HG03520 (cell line): ENCODE measurements at regions not wholly inside any gene's neighbourhood (a gene's known extent, or its start where the extent isn't known, plus 50 kb on each side); places are given as distances from the start of the nearest gene placed in this dataset.
"Not testable (repeated sequence)": the region's sequence is repeated elsewhere in the genome, so short reads cannot be mapped to it uniquely, and the experiment has no call there.

ENCODE experiments used
- ATAC-seq: cut with Tn5 transposase; IDR thresholded peaks from one replicate; pipeline ENCODE4 v1.9.1; 2021; ENCODE audit warnings: mild to moderate bottlenecking, moderate library complexity; ENCODE audit not compliant: unreplicated experiment

DNA sequence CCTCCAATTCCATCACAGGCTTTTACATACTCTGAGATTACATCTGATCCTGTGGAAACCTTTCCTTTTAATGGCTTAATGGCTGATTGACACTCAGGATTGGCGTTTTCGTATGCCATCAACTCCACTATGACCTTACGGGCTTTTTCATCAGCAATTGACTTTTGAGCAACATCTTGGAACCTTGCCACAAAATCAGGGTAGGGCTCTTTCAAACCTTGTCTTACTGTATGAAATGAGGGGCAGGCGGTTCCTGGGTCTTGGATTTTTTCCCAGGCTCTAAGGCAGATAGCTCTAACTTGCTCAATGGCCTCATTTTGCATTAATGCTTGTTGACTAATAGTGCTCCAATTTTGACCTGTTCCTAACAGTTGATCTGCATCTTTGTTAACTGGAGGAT, 250.9 kb upstream of the PRKCQ start:
- not testable (repeated sequence) for ATAC-seq

DNA sequence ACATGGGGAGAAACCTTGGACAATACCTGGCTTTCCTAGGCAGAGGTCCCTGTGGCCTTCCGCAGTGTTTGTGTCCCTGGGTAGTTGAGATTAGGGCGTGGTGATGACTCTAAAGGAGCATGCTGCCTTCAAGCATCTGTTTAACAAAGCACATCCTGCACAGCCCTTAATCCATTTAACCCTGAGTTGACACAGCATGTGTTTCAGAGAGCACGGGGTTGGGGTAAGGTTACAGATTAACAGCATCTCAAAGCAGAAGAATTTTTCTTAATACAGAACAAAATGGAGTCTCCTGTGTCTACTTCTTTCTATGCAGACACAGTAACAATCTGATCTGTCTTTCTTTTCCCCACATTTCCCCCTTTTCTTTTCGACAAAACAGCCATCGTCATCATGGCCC, 244.7 kb upstream of the PRKCQ start:
- not testable (repeated sequence) for ATAC-seq

DNA sequence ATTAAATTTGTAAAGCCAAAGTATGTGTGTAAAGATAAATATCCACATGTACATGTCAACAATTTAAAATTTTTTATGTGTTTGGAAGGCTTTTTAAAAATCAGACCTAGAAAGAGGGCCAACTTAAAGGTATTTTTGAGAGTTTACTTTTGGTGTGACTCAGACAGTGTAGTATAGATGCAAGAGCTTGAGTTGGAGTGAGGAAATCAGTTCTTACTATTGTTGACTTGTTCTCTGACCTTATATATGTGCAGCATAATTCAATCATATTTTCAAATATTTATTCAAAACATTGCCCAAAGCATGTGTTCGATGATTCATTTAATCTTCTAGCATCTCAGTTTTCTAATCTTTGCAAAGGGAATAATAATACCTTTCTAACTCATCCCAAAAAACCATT, 243.7 kb upstream of the PRKCQ start:
- ATAC-seq: no peak

DNA sequence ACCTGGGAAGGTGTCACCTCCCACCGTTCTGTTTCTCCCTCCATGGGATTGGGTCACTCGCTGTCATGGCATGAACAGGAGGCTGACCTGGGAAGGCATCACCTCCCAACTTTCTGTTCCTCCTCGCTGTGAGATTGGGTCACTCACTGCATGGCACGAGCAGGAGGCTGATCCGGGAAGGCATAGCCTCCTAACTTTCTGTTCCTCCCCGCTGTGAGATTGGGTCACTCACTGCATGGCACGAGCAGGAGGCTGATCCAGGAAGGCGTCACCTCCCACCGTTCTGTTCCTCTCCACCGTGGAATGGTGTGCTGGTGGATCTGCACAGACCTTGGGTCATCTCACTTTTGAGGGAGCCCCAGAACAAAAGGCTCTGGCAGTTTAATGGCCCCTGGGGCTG, 239.2 kb upstream of the PRKCQ start:
- ATAC-seq: no peak

DNA sequence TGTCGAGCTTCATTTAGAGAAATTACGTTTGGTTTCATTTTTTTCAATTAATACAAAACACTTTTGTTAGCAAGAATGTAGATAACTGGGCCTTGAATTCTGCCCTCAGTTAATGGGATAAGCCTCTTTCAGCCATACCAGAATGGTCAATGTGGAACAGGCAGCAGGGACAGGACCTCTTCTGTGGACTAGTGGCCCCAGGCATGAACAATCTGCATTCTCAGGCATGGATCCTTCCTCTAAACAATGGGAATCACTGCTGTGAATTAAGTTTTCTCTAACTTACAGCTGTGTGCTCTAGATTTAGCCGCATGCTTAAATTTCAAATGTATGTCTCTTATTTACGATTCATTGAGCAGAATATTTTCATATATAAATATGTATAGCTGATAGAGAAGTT, 237.7 kb upstream of the PRKCQ start:
- ATAC-seq: no peak

DNA sequence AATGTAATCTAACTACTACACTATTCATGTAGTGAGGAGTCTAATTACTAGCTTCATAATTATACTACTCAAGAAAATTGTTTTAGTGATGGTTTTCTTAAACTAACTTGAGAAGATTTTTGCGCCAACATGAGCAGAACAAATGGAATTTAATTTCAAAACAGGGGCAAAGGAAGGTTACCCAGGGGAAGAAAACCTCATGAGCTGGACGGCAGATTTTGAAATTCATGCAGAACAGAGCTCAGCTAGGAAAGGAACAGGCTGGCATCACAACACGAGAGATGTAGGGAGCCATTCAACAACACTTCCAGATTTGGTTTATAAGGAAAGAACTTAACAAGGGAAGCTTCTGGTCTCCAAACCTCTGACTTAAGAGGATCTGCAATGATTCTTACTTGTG, 235.3 kb upstream of the PRKCQ start:
- ATAC-seq: no peak

DNA sequence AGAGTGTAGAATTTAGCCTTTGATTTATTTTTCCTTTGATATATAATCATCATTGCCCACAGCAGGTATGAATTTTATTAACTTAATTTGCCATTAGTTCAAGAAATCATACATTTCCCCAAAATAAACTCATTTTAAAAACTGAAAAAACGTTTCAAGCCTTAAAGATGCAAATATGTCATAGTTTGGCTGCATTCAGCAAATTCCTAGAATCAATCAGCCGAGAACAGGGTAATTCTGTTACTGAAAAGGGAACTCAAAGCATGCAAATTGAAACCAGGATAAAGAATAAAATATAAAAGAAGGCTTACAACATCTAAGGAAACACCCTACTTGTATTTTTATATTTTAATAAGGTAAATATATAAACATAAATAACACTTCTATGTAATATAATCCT, 233.8 kb upstream of the PRKCQ start:
- no peak for ATAC-seq

DNA sequence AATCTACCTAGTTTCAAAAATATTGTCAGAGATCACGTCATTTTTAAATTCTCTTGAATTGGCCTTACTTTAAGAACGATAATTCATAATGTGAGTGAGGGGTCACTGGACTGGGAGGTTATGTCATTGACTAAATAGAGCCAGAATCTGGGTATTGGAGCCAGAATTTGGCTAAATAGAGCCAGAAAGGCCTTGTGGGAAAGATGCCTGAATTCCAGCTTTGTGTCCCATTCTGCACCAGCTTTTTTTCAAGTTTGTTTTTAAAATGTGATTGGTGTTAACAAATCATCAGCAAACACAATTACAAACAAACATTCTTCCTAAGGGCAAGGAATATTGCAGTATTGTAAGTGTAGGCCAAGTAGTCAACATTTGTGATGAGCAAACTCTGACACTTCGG, 233.2 kb upstream of the PRKCQ start:
- no peak for ATAC-seq

DNA sequence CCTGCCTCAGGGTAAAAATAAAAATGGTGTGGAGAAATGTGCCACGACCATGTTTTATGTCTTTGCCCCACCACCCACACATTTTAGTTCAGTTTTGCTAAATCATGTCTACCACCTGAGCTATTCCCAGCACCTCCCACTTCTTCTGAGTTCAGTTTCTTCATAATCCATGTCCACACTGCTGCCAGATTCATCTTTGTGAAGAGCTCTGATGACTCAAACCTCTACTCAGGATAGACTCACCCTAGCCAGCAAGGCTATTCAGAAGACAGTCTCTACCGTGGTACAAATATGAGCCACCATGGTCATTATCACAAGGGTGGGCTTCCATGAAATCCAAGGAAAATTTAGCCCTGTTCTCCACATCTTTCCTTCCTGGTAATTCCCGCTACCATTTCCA, 231.1 kb upstream of the PRKCQ start:
- ATAC-seq: no peak

DNA sequence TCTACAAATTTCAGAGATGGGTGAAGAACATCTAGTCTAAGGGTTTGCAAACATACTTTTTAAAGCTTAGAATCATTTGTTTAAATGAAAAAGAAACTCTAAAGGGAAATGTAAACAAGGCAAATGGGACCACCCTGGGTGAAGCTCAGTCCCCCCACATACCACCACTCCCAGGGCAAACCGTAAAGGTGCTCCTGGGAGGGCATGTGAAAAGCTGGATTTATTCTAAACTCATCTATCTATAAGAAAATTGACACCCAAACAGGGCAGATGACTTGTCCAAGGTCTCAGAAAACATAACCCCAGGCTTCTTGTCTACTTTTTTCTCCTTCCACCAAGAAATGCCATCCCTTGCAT, 223.3 kb upstream of the PRKCQ start:
- no peak for ATAC-seq

DNA sequence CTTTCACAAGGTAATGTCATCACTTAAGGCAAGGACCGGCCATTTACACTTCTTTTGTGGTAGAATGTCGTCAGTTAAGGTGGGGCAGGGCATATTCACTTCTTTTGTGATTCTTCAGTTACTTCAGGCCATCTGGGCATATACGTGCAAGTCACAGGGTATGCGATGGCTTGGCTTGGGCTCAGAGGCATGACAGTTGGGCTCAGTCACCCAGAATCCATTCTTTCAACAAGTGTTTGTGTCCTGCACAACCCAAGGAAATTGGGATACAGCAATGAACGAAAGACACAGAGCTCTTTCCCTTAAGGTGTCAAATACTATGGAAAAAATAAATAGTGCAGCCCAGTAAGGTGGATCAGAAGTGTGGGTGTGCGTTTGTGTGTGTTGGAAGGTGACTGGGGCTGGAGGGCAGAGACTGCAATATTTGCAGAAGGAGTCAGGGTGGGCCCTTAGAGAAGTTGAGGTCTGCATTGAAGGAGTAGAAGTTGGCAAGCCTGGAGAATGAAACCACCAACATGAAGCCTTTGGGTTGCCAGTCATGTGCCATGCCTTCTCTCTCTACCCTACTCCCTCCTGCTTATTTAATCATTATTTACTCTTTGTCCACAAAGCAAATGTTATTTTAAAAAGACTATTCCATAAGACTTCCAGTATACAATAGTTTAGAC, 222.8 kb upstream of the PRKCQ start:
- ATAC-seq: no peak

DNA sequence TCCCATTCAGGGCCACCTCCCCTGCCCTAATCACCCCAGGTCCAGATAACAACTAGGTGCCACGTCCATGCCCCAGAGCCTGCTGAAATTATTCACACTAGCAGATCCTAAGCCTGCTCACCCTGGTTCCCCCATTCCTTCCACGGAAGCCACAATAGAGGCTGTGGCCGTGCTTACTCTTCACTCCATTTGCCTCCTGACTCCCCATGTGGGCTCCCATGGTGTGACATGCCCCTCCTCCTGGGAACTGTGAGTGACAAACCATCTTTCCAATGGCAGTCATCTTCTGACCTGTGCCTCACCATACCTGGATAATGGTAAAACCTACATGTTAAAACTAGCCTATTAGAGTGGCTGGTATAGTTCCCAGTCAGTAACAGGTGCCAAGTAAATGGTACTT, 216.2 kb upstream of the PRKCQ start:
- no peak for ATAC-seq

DNA sequence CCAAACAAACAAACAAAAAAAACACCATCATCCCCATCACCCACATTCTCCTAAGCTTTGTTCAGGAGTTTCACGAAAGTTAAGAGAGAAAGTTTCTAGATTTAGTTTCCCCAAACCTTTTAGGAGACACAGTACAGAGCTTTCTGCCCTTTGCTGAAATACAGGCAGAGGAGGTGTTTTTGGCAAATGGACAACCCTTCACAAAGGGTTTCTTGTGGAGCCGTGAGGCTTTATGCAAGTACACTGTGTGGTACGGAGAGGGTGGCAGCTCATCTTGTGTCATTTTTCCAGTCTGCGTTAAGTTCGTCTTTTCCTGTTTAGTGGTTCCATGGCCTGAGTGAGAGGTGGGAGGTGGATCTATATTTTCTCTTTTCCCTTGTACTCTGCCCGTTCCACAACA, 215.5 kb upstream of the PRKCQ start:
- ATAC-seq: no peak

DNA sequence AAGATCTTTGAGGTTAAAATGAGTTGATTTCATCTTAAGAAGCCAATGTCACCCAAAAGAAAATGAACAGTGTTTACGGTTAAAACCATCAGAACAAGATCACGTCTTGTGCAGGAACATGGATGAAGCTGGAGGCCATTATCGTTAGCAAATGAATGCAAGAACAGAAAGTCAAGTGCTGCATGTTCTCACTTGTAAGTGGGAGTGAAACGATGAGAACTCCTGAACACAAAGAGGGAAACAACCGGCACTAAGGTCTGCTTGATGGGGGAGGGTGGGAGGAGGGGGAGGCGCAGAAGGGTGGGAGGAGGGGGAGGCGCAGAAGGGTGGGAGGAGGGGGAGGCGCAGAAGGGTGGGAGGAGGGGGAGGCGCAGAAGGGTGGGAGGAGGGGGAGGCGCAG, 214.8 kb upstream of the PRKCQ start:
- not testable (repeated sequence) for ATAC-seq

DNA sequence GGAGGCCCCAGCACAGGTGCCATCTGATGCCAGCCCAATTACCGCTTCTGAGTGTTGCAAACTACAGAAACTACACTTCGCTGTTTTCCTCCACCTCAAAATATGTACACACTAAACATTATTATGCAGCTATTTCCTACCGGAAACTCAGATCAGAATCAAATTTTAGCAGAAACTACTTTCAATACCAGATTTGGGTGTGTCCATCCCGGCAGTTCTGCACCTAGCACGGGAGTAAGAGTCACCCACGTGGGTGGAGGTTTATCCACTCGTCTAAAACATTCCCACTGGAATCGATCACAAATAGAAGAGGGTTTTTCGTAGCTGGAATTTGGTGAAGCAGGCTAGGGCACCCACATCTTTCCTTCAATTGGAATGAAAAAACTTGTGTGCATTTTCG, 214.4 kb upstream of the PRKCQ start:
- no peak for ATAC-seq

DNA sequence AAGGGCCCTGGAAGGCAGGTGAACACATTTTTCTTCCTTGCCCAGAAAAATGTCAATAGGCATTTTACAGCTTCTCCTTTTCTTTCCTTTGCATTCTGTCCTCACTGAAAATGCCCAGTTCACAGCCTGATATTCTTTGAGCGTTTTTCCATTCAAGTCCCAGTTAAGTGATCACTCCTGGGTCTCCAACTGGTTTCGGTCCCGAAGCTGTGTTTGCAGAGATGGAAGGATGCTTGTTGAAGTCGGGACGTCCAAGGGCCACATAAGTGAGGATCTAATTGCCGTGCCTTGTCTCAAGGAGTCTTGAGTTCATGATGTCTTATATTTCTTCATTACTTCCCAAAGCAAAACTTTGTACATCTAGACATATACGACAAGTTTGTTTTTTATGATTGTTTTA, 208.7 kb upstream of the PRKCQ start:
- no peak for ATAC-seq

DNA sequence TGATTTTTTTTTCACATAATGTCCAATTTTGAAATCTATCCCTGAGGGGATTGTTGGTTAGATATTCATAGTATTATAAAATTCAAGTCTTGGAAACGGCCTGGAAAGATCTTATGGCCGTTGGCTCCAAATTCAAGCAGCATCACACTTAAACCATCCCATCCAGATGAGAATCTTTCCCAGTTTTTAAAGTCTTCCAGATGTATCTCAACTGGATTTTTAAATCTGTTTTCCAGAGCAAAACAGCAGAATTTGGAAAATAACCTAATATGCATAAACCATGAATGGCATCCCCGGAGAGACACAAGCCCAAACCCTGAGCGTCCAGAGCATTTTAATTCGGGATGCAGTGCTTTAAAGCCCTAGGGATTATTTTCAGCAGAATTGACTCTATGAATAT, 208.2 kb upstream of the PRKCQ start:
- no peak for ATAC-seq

DNA sequence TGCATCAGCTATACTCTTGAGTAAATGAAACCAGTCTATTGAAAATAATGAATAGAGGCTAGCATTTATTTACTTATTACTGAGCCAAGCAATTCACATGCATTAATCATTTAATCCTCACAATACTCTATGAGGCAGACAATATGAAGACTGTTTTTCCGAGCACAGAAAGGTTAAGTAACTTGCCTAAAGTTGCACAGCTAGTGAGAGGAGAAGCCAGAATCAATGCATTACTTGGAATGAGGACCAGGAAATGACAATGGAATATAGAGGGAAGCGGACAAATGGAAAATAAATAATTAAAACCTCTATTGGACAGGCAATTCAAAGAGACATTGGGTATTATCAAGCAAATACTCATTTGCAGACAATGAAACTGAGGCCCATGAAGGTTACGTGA, 207.6 kb upstream of the PRKCQ start:
- ATAC-seq: no peak

DNA sequence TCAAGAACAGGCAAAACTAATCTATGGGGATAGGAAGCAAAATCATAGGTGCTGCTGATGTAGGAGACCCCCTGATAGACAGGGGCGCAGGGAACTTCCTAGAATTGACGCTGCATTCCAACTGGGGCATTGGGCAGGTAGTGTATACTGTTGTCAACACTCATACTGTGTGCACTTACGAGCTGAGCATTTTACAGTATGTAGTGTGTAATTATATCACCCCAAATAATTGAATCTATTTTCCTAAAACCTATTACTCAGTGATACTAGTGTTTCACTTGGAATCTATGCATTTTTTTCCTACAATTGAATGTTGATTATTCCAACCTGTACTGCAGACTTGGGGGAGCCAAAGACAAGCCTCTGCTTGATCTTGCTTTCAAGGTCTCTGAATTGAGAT, 207.0 kb upstream of the PRKCQ start:
- no peak for ATAC-seq

DNA sequence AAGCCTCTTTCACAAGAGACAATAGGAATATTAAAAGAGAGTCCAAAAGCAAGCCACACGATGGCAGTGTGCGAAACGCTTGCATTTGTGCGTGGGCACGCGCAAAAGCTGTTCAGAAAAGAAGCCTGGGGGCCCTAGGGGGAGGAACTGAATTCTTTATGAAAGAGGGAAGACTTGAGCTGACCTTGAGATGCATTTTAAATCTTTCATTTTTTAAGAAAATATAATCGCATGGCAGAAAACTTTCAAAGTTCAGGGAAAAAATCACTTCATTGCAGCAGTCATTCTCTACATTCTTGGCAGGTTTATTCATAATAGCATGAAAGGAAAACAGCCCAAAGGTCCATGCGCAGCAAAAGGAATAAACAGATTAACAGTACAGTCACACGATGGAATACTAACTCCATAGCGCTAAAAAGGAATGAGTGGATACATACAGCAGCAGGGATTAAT, 206.5 kb upstream of the PRKCQ start:
- ATAC-seq: no peak

DNA sequence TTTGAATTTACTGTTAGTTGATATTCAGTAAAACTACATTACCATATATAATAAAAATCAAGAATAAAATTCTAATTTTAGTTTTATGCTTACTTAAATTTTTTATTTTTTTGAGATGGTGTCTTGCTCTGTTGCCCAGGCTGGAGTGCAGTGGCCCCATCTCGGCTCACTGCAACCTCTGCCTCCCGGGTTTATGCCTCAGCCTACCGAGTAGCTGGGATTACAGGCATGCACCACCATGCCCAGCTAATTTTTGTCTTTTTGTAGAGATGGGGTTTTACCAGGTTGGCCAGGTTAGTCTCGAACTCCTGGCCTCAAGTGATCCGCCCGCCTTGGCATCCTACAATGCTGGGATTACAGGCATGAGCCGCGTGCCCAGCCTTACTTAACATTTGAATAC, 204.4 kb upstream of the PRKCQ start:
- not testable (repeated sequence) for ATAC-seq

DNA sequence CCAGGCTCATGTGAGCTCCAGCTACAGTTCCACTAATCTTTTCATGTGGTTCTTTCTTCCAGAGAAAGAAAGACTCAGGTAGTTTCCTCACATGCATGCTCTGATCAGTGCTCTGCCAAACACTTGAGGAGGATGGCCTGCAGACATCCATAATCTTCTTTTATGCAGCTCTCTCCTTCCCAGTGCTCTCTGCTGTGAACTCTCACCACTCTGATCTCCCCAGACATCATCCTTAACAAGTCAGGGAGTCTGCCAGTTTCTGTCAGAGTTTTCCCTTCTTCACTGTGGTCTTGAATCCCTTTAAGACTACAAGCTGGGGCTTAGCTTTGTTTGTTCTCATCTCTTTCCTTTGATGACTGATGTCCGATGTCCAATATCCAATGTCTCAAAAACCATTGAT, 203.4 kb upstream of the PRKCQ start:
- ATAC-seq: no peak

DNA sequence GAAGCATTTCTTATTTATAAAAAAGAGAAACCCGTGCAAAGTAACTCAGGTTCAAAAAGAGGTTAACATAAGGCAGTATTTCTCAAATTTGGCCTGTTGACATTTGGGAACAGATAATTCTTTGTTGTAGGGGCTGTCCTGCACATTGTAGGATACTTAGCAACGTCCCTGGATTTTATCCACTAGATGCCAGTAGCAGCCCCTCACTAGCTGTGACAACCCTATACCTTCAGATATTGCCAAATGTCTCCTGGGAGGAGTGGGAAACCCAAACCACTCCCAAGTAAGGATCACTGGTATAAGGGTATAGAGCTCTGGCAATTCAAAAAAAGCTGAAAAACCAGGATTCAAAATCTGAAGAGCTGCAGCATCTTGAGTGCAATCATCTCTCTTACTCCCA, 202.3 kb upstream of the PRKCQ start:
- no peak for ATAC-seq
